ENCODE measurements at regions not wholly inside any gene's neighbourhood (a gene's known extent, or its start where the extent isn't known, plus 50 kb on each side); places are given as distances from the start of the nearest gene placed in this dataset.

- Histone ChIP-seq H3K27me3 (ENCODE audit: control insufficient read depth, insufficient read depth, low read length) (no peaks in the 10 kb centered on the region), H3K4me3 (ENCODE audit: low read length in 3 of 3) (no peak overlapping the region), H3K27ac (ENCODE audit: low read depth in 2 of 2, low read length in 2 of 2) (no peak overlapping the region), H3K36me3 (ENCODE audit: control insufficient read depth in 2 of 3, insufficient read depth in 3 of 3, low read length in 3 of 3) (no peaks in the 10 kb centered on the region), H3K9ac (ENCODE audit: low read length in 3 of 3) (no peak overlapping the region), H3K9me3 (ENCODE audit: control insufficient read depth in 2 of 3, insufficient read depth in 1 of 3, low read length in 3 of 3) (no peaks in the 10 kb centered on the region), H3K4me1 (ENCODE audit: control insufficient read depth in 2 of 3, insufficient read depth in 2 of 3, low read depth in 1 of 3, low read length in 3 of 3) (no peaks in the 10 kb centered on the region)
- FAIRE-seq = no peak
- DNase-seq = no peak
- no peak for TF ChIP-seq CTCF (IDR thresholded peaks at IDR 0.05; ENCODE audit: borderline replicate concordance, extremely low read depth, insufficient read depth)
- intact Hi-C loops (cut with DNase I) = no loop called here
Observed at GRCh38 chr10:59587756-59588140, 121.9 kb downstream of the SLC16A9 start.

GRCh38 chr10:59587083-59587755, 122.4 kb downstream of the SLC16A9 start:
- FAIRE-seq (no peak), DNase-seq (no peak)
- Histone ChIP-seq H3K4me3 (ENCODE audit: low read length in 3 of 3) (no peak overlapping the region), H3K27ac (ENCODE audit: low read depth in 2 of 2, low read length in 2 of 2) (no peak overlapping the region), H3K9ac (ENCODE audit: low read length in 3 of 3) (no peak overlapping the region), H3K9me3 (ENCODE audit: control insufficient read depth in 2 of 3, insufficient read depth in 1 of 3, low read length in 3 of 3) (no peaks in the 10 kb centered on the region), H3K4me1 (ENCODE audit: control insufficient read depth in 2 of 3, insufficient read depth in 2 of 3, low read depth in 1 of 3, low read length in 3 of 3) (no peaks in the 10 kb centered on the region), H3K36me3 (ENCODE audit: control insufficient read depth in 2 of 3, insufficient read depth in 3 of 3, low read length in 3 of 3) (no peaks in the 10 kb centered on the region), H3K27me3 (ENCODE audit: control insufficient read depth, insufficient read depth, low read length) (no peaks in the 10 kb centered on the region)
- intact Hi-C loops (cut with DNase I) = no loop called here
- TF ChIP-seq CTCF (IDR thresholded peaks at IDR 0.05; ENCODE audit: borderline replicate concordance, extremely low read depth, insufficient read depth) = no peak

- TF ChIP-seq CTCF (IDR thresholded peaks at IDR 0.05; ENCODE audit: borderline replicate concordance, extremely low read depth, insufficient read depth) = no peak
- Histone ChIP-seq H3K4me3 (ENCODE audit: low read length in 3 of 3) (no peak overlapping the region), H3K9ac (ENCODE audit: low read length in 3 of 3) (no peak overlapping the region), H3K9me3 (ENCODE audit: control insufficient read depth in 2 of 3, insufficient read depth in 1 of 3, low read length in 3 of 3) (no peaks in the 10 kb centered on the region), H3K27me3 (ENCODE audit: control insufficient read depth, insufficient read depth, low read length) (no peaks in the 10 kb centered on the region), H3K4me1 (ENCODE audit: control insufficient read depth in 2 of 3, insufficient read depth in 2 of 3, low read depth in 1 of 3, low read length in 3 of 3) (no peaks in the 10 kb centered on the region), H3K36me3 (ENCODE audit: control insufficient read depth in 2 of 3, insufficient read depth in 3 of 3, low read length in 3 of 3) (no peaks in the 10 kb centered on the region), H3K27ac (ENCODE audit: low read depth in 2 of 2, low read length in 2 of 2) (no peak overlapping the region)
- no peak for DNase-seq
- FAIRE-seq = no peak
- intact Hi-C loops (cut with DNase I) = no loop called here
Observed at GRCh38 chr10:59586407-59586891, 123.2 kb downstream of the SLC16A9 start.
